NAMALWA (cell line): ENCODE measurements at regions not wholly inside any gene's neighbourhood (a gene's known extent, or its start where the extent isn't known, plus 50 kb on each side); places are given as distances from the start of the nearest gene placed in this dataset.
A peak's percentile ranks its signal among the peaks of the same experiment; 100 is the strongest.

Source experiments
- DNase-seq: peaks from one replicate; pipeline ENCODE4 v3.0.0-alpha.2; 2015; ENCODE audit warnings: low spot score

GRCh38 chr22:47994045-47994444 lies 1231.6 kb downstream of the TBC1D22A start:
- no peak for DNase-seq

- DNase-seq: no peak
Measured at GRCh38 chr22:47990481-47990880, 1228.0 kb downstream of the TBC1D22A start.

- no peak for DNase-seq
Measured at GRCh38 chr22:47987885-47988515, 1225.5 kb downstream of the TBC1D22A start.

GRCh38 chr22:47976219-47976618 lies 1213.8 kb downstream of the TBC1D22A start:
- DNase-seq: no peak

- no peak for DNase-seq
Measured at GRCh38 chr22:47967831-47968230, 1205.4 kb downstream of the TBC1D22A start.

- DNase-seq: no peak
Measured at GRCh38 chr22:47966316-47966715, 1203.9 kb downstream of the TBC1D22A start.

GRCh38 chr22:47965896-47966295 lies 1203.4 kb downstream of the TBC1D22A start:
- no peak for DNase-seq

- no peak for DNase-seq
Measured at GRCh38 chr22:47965066-47965465, 1202.6 kb downstream of the TBC1D22A start.

GRCh38 chr22:47963660-47964059 lies 1201.2 kb downstream of the TBC1D22A start:
- no peak for DNase-seq

- DNase-seq: no peak
Measured at GRCh38 chr22:47957649-47958048, 1195.2 kb downstream of the TBC1D22A start.

GRCh38 chr22:47954107-47954506 lies 1191.7 kb downstream of the TBC1D22A start:
- peak; percentile 12 for DNase-seq

GRCh38 chr22:47944941-47945340 lies 1182.5 kb downstream of the TBC1D22A start:
- DNase-seq: no peak

GRCh38 chr22:47943729-47944700 lies 1181.6 kb downstream of the TBC1D22A start:
- no peak for DNase-seq

GRCh38 chr22:47940211-47940610 lies 1177.8 kb downstream of the TBC1D22A start:
- no peak for DNase-seq

GRCh38 chr22:47933891-47934290 lies 1171.4 kb downstream of the TBC1D22A start:
- DNase-seq: no peak

GRCh38 chr22:47933226-47933625 lies 1170.8 kb downstream of the TBC1D22A start:
- no peak for DNase-seq

GRCh38 chr22:47929646-47930185 lies 1167.3 kb downstream of the TBC1D22A start:
- DNase-seq: no peak

GRCh38 chr22:47929073-47929472 lies 1166.6 kb downstream of the TBC1D22A start:
- peak; percentile 48 for DNase-seq

GRCh38 chr22:47928631-47929030 lies 1166.2 kb downstream of the TBC1D22A start:
- peak; percentile 30 for DNase-seq

- DNase-seq: no peak
Measured at GRCh38 chr22:47927648-47928210, 1165.3 kb downstream of the TBC1D22A start.

GRCh38 chr22:47923011-47923427 lies 1160.6 kb downstream of the TBC1D22A start:
- DNase-seq: no peak

- DNase-seq: no peak
Measured at GRCh38 chr22:47921906-47922305, 1159.5 kb downstream of the TBC1D22A start.
